HEK293T (cell line): ENCODE measurements at regions not wholly inside any gene's neighbourhood (a gene's known extent, or its start where the extent isn't known, plus 50 kb on each side); places are given as distances from the start of the nearest gene placed in this dataset.

Experiments
- CTCF ChIA-PET: fragments of 350-600 bp; formaldehyde crosslinking; extraction: SDS; loops from one replicate; lab custom pipeline; 2021; ENCODE audit warnings: antibody characterized with exemption, inconsistent platforms; lab: Yijun Ruan, JAX
- POLR2A ChIA-PET: fragments of 350-600 bp; formaldehyde crosslinking; extraction: SDS; loops from one replicate; lab custom pipeline; 2020; ENCODE audit warnings: antibody characterized with exemption, inconsistent platforms; lab: Yijun Ruan, JAX
- DNase-seq: peaks from one replicate; pipeline ENCODE4 v3.0.0; 2012; ENCODE audit warnings: mixed read lengths; ENCODE audit errors: extremely low spot score
- ARNT ChIP-seq: fragments of 450-650 bp; IDR thresholded peaks from 2 replicates; pipeline ENCODE4 v1.6.1; 2017; ENCODE audit warnings: mild to moderate bottlenecking
- BHLHE40 ChIP-seq: fragments of 450-650 bp; IDR thresholded peaks from 2 replicates; pipeline ENCODE4 v1.6.1; 2016; ENCODE audit warnings: mild to moderate bottlenecking, moderate library complexity, borderline replicate concordance
- CTBP1 ChIP-seq: fragments of 450-650 bp; IDR thresholded peaks from 2 replicates; pipeline ENCODE4 v1.6.1; 2016; ENCODE audit warnings: borderline replicate concordance
- ELF4 ChIP-seq: fragments of 450-650 bp; IDR thresholded peaks from 2 replicates; pipeline ENCODE4 v1.6.1; 2017; ENCODE audit warnings: antibody characterized with exemption
- FOXA1 ChIP-seq: fragments of 450-650 bp; IDR thresholded peaks from 2 replicates; pipeline ENCODE4 v1.6.1; 2016; ENCODE audit warnings: mild to moderate bottlenecking
- FOXK2 ChIP-seq: fragments of 450-650 bp; IDR thresholded peaks from 2 replicates; pipeline ENCODE4 v1.6.1; 2016; ENCODE audit warnings: mild to moderate bottlenecking
- FOXM1 ChIP-seq: fragments of 450-650 bp; IDR thresholded peaks from 2 replicates; pipeline ENCODE4 v1.6.1; 2017; ENCODE audit warnings: mild to moderate bottlenecking, borderline replicate concordance
- HDGF ChIP-seq: fragments of 450-650 bp; IDR thresholded peaks from 2 replicates; pipeline ENCODE4 v1.6.1; 2017; ENCODE audit warnings: antibody characterized with exemption, borderline replicate concordance
- L3MBTL2 ChIP-seq: fragments of 450-650 bp; conservative IDR thresholded peaks from 2 replicates; pipeline ENCODE4 v1.6.1; 2016; ENCODE audit warnings: mild to moderate bottlenecking
- LEF1 ChIP-seq: fragments of 450-650 bp; IDR thresholded peaks from 2 replicates; pipeline ENCODE4 v1.6.1; 2017; ENCODE audit warnings: mild to moderate bottlenecking, borderline replicate concordance
- NFRKB ChIP-seq: fragments of 450-650 bp; IDR thresholded peaks from 2 replicates; pipeline ENCODE4 v1.6.1; 2016; ENCODE audit warnings: mild to moderate bottlenecking, moderate library complexity
- SP1 ChIP-seq: fragments of 450-650 bp; IDR thresholded peaks from 2 replicates; pipeline ENCODE4 v1.6.1; 2017
- SUZ12 ChIP-seq: fragments of 450-650 bp; IDR thresholded peaks from 2 replicates; pipeline ENCODE4 v1.6.1; 2016; ENCODE audit warnings: mild to moderate bottlenecking
- TARDBP ChIP-seq: fragments of 450-650 bp; IDR thresholded peaks from 2 replicates; pipeline ENCODE4 v1.6.1; 2016
- ZNF384 ChIP-seq: fragments of 450-650 bp; IDR thresholded peaks from 2 replicates; pipeline ENCODE4 v1.6.1; 2016
- TF ChIP-seq, protein P1 (sequence below): fragments of 450-650 bp; IDR thresholded peaks from 2 replicates; pipeline ENCODE4 v1.6.1; 2016

- POLR2A ChIA-PET, result no interaction called here
- CTCF ChIA-PET, result no interaction called here
- no peak for DNase-seq
- TF ChIP-seq ARNT (no peak), L3MBTL2 (no peak), NFRKB (no peak), SUZ12 (no peak)
- TF ChIP-seq, protein P1, sequence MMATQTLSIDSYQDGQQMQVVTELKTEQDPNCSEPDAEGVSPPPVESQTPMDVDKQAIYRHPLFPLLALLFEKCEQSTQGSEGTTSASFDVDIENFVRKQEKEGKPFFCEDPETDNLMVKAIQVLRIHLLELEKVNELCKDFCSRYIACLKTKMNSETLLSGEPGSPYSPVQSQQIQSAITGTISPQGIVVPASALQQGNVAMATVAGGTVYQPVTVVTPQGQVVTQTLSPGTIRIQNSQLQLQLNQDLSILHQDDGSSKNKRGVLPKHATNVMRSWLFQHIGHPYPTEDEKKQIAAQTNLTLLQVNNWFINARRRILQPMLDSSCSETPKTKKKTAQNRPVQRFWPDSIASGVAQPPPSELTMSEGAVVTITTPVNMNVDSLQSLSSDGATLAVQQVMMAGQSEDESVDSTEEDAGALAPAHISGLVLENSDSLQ, result no peak
Observed at GRCh38 chr6:121816361-121816760, 380.9 kb downstream of the GJA1 start.

GRCh38 chr6:121816906-121817540, 381.6 kb downstream of the GJA1 start:
- TF ChIP-seq LEF1, result no peak
- no peak for TF ChIP-seq NFRKB
- no peak for TF ChIP-seq BHLHE40
- TF ChIP-seq ARNT, result no peak
- TF ChIP-seq TARDBP, result no peak
- no peak for TF ChIP-seq CTBP1
- no peak for TF ChIP-seq L3MBTL2
- no peak for TF ChIP-seq FOXM1
- no peak for TF ChIP-seq ZNF384
- TF ChIP-seq HDGF, result no peak
- TF ChIP-seq ELF4, result no peak
- TF ChIP-seq FOXA1, result no peak
- TF ChIP-seq SP1, result no peak
- DNase-seq, result no peak
- ChIA-PET CTCF (no interaction called here), POLR2A (no interaction called here)

DNA sequence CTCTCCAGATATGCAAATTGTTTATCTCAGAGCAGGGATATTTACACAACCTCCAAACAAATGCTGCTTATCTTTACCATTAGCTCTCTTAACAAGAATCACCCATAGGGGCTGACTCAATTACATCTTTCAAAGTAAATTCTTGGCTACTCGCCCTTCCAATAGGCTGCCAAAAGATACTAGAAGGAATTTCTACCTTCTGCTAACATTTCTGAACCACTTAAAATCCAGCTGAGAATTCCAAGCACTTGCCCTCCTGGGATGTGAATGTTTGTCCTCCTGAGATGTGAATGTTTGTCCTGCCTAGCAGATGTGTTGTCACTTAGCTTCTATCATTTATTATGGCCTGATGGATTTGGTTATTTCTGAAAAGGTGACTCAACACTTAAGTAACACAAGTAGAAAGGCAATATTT, 388.0 kb downstream of the GJA1 start:
- no peak for DNase-seq
- ChIA-PET CTCF (interaction anchor here (0.5 to 1.1 kb wide), 2 partner anchors 26 to 665 kb away, joined by 3 read pairs; no protein-coding TSS in a partner anchor), POLR2A (no interaction called here)
- TF ChIP-seq FOXM1 (no peak), NFRKB (no peak), FOXK2 (no peak), LEF1 (no peak), ARNT (no peak)

DNA sequence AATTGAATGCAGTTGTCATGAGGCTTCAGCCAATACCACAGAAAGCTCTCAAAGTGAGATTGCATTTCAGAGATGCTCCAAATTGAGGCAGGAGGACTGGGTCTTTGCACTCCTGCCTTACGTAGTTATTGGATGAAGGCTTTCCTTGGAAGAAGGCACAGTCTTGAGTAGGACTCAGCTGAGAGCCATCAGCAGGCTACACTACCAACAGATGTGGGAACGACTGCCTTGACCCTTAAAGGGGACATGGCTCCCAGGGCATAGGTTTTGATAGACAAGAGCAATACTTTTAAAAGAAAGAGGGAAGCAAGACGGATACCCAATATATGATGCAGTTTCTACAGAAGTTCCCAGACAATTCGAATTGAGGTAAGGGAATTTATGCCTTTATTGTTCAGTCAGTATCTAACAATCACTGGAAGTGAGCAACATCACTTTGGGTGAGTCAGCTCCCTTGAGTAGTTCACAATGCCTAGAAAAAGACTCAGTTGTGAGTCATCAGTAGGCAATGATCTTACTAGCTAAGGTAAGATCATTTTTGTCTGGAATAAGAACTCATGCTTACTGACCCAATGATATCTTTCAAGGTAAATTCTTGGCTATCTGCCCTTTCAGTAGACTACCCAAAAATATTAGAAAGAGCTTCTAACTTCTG, 390.8 kb downstream of the GJA1 start:
- TF ChIP-seq SP1, result no peak
- no peak for TF ChIP-seq CTBP1
- TF ChIP-seq BHLHE40, result no peak
- TF ChIP-seq, protein P1, result no peak
- TF ChIP-seq ARNT, result no peak
- TF ChIP-seq TARDBP, result no peak
- no peak for TF ChIP-seq LEF1
- TF ChIP-seq FOXA1, result no peak
- TF ChIP-seq ELF4, result no peak
- TF ChIP-seq FOXM1, result no peak
- no peak for TF ChIP-seq L3MBTL2
- TF ChIP-seq HDGF, result no peak
- TF ChIP-seq FOXK2, result no peak
- TF ChIP-seq ZNF384, result no peak
- no peak for TF ChIP-seq SUZ12
- no peak for TF ChIP-seq NFRKB
- ChIA-PET POLR2A (no interaction called here), CTCF (no interaction called here)
- no peak for DNase-seq

- ChIA-PET CTCF (no interaction called here), POLR2A (no interaction called here)
- no peak for DNase-seq
- TF ChIP-seq, protein P1, result no peak
- no peak for TF ChIP-seq TARDBP
- TF ChIP-seq BHLHE40, result no peak
- TF ChIP-seq HDGF, result no peak
- TF ChIP-seq L3MBTL2, result no peak
- no peak for TF ChIP-seq SP1
Observed at GRCh38 chr6:121828146-121828886, 392.9 kb downstream of the GJA1 start.

DNA sequence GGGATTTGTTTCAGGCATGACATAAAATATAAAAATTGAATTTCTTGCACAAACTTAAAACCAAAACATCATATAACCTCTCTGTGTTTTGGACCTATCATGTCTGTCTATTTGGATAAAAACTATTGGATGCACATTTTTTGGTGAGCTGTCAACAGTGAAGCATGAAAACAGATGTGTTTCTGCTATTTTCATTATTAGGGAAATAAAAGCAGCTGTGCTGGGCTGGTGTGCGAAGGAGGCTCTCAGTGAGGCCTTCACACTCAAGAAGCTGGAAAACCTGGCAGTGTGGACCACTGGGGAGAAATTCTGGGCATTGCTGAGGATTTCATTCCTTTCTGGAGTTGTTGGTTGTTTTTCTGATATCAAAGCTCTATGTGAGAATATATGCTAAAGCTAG, 395.3 kb downstream of the GJA1 start:
- TF ChIP-seq NFRKB (no peak), SUZ12 (no peak), FOXA1 (no peak), FOXK2 (no peak), HDGF (no peak), L3MBTL2 (no peak), ARNT (no peak), ELF4 (no peak), ZNF384 (no peak), SP1 (no peak), CTBP1 (no peak), FOXM1 (no peak), BHLHE40 (no peak), LEF1 (no peak), TARDBP (no peak)
- TF ChIP-seq, protein P1, result no peak
- POLR2A ChIA-PET, result no interaction called here
- no peak for DNase-seq
- CTCF ChIA-PET, result no interaction called here
